WTC11 (cell line): ENCODE measurements at regions not wholly inside any gene's neighbourhood (a gene's known extent, or its start where the extent isn't known, plus 50 kb on each side); places are given as distances from the start of the nearest gene placed in this dataset.

Experiments
- ATF1 ChIP-seq: sonication (generic); formaldehyde crosslinking; IDR thresholded peaks from 2 replicates; pipeline ENCODE4 v1.8.1; 2023; ENCODE audit warnings: mild to moderate bottlenecking, moderate library complexity, missing genetic modification reagents
- IRF2 ChIP-seq: sonication (generic); formaldehyde crosslinking; IDR thresholded peaks from 2 replicates; pipeline ENCODE4 v1.8.0; 2022; ENCODE audit warnings: low read depth, missing genetic modification reagents, borderline replicate concordance
- NFYB ChIP-seq: sonication (generic); formaldehyde crosslinking; conservative IDR thresholded peaks from 2 replicates; pipeline ENCODE4 v1.8.0; 2022; ENCODE audit warnings: low read depth, missing genetic modification reagents
- RORB ChIP-seq: fragments of 250-450 bp; sonication (Bioruptor Pico); IDR thresholded peaks from 2 replicates; pipeline ENCODE4 v1.9.0; 2021; ENCODE audit warnings: mild to moderate bottlenecking
- SMAD3 ChIP-seq: sonication (generic); formaldehyde crosslinking; IDR thresholded peaks from 2 replicates; pipeline ENCODE4 v1.8.0; 2022; ENCODE audit warnings: missing genetic modification reagents, mild to moderate bottlenecking, borderline replicate concordance
- TP53 ChIP-seq: sonication (generic); formaldehyde crosslinking; IDR thresholded peaks from 2 replicates; pipeline ENCODE4 v1.8.1; 2023; ENCODE audit warnings: mild to moderate bottlenecking, missing genetic modification reagents
- TF ChIP-seq, protein P1 (sequence below): fragments of 200-600 bp; IDR thresholded peaks from 2 replicates; pipeline ENCODE4 v1.8.0; 2022; ENCODE audit warnings: antibody characterized with exemption
- TF ChIP-seq, protein P2 (sequence below): sonication (generic); formaldehyde crosslinking; IDR thresholded peaks from 2 replicates; pipeline ENCODE4 v1.8.1; 2022; ENCODE audit warnings: mild to moderate bottlenecking, moderate library complexity, missing genetic modification reagents
- TF ChIP-seq, protein P3 (sequence below): sonication (generic); formaldehyde crosslinking; IDR thresholded peaks from 2 replicates; pipeline ENCODE4 v1.8.0; 2022; ENCODE audit warnings: mild to moderate bottlenecking, missing genetic modification reagents
- TF ChIP-seq, protein P4 (sequence below): sonication (generic); formaldehyde crosslinking; conservative IDR thresholded peaks from 2 replicates; pipeline ENCODE4 v1.8.1; 2022; ENCODE audit warnings: mild to moderate bottlenecking, missing genetic modification reagents

DNA sequence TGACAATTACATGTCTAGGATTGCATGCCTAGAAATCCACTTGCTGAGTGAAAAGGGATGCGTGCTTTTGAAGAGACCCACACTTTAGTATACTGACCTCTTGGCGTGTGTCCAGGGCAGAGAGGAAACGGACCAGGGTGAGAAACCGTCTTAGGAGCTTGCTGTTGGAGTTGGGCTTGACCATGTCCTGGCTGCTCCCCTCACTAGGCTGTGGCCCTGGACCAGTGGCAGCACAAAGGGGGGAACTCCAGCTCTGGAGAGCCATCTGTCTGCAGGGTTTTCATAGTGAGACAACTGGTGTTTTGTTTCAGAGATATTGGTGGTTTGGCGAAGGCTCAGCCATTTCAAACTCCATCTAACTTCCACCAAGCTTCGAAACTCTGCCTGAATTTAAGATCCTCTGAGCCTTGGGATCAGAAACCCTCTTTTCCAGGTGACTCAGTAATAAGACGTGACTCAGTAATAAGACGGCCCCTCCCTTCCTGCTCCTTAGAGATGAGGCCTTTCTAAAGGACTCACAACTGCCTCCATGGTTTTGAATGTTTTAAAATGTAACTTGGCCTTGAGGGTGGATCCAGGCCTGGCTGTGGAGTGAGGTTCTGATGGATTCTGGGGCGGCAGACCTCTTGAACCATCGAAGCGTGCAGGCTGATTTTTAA, 165.8 kb downstream of the MELK start:
- no peak for TF ChIP-seq IRF2
- TF ChIP-seq, protein P1, sequence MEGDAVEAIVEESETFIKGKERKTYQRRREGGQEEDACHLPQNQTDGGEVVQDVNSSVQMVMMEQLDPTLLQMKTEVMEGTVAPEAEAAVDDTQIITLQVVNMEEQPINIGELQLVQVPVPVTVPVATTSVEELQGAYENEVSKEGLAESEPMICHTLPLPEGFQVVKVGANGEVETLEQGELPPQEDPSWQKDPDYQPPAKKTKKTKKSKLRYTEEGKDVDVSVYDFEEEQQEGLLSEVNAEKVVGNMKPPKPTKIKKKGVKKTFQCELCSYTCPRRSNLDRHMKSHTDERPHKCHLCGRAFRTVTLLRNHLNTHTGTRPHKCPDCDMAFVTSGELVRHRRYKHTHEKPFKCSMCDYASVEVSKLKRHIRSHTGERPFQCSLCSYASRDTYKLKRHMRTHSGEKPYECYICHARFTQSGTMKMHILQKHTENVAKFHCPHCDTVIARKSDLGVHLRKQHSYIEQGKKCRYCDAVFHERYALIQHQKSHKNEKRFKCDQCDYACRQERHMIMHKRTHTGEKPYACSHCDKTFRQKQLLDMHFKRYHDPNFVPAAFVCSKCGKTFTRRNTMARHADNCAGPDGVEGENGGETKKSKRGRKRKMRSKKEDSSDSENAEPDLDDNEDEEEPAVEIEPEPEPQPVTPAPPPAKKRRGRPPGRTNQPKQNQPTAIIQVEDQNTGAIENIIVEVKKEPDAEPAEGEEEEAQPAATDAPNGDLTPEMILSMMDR, result no peak
- no peak for TF ChIP-seq RORB
- TF ChIP-seq NFYB (CRISPR knock-in tag), result no peak
- TF ChIP-seq ATF1 (CRISPR knock-in tag), result no peak
- TF ChIP-seq, protein P2, sequence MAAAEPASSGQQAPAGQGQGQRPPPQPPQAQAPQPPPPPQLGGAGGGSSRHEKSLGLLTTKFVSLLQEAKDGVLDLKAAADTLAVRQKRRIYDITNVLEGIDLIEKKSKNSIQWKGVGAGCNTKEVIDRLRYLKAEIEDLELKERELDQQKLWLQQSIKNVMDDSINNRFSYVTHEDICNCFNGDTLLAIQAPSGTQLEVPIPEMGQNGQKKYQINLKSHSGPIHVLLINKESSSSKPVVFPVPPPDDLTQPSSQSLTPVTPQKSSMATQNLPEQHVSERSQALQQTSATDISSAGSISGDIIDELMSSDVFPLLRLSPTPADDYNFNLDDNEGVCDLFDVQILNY, result no peak
- TF ChIP-seq TP53 (CRISPR knock-in tag), result no peak
- TF ChIP-seq, protein P3, sequence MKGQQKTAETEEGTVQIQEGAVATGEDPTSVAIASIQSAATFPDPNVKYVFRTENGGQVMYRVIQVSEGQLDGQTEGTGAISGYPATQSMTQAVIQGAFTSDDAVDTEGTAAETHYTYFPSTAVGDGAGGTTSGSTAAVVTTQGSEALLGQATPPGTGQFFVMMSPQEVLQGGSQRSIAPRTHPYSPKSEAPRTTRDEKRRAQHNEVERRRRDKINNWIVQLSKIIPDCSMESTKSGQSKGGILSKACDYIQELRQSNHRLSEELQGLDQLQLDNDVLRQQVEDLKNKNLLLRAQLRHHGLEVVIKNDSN (CRISPR knock-in tag), result no peak
- TF ChIP-seq, protein P4, sequence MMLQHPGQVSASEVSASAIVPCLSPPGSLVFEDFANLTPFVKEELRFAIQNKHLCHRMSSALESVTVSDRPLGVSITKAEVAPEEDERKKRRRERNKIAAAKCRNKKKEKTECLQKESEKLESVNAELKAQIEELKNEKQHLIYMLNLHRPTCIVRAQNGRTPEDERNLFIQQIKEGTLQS (CRISPR knock-in tag), result no peak
- TF ChIP-seq SMAD3 (CRISPR knock-in tag), result no peak
